AG09309 (cell line): ENCODE measurements at regions not wholly inside any gene's neighbourhood (a gene's known extent, or its start where the extent isn't known, plus 50 kb on each side); places are given as distances from the start of the nearest gene placed in this dataset.

Source experiments
- DNase-seq: peaks from one replicate; pipeline ENCODE4 v3.0.0-alpha.2; 2010; ENCODE audit warnings: low read depth
- H3K4me3 ChIP-seq: 2 replicates; pipeline ENCODE4 v1.5.1; 2011; ENCODE audit warnings: mild to moderate bottlenecking, low read depth, low read length, moderate library complexity; ENCODE audit not compliant: control insufficient read depth
- CTCF ChIP-seq: IDR thresholded peaks from 2 replicates; pipeline ENCODE4 v1.5.1; 2011; ENCODE audit warnings: mild to moderate bottlenecking, low read depth, low read length, inconsistent platforms; ENCODE audit not compliant: insufficient read depth, control insufficient read depth; ENCODE audit errors: missing control alignments

- DNase-seq = no peak
- TF ChIP-seq CTCF = no peak
These were observed 266.8 kb downstream of the EPM2A start for GRCh38 chr6:145468534-145468933.

GRCh38 chr6:145469021-145469420 lies 266.3 kb downstream of the EPM2A start:
- no peak for DNase-seq
- H3K4me3 ChIP-seq = no peak overlapping the region
- TF ChIP-seq CTCF = no peak

More at GRCh38 chr6:145468534-145468933, 266.8 kb downstream of the EPM2A start:
- H3K4me3 ChIP-seq = no peak overlapping the region

- H3K4me3 ChIP-seq = no peak overlapping the region
- DNase-seq = no peak
- TF ChIP-seq CTCF = no peak
These were observed 259.4 kb downstream of the EPM2A start for GRCh38 chr6:145475794-145476396.

GRCh38 chr6:145480024-145480423 lies 255.3 kb downstream of the EPM2A start:
- DNase-seq = no peak
- no peak for TF ChIP-seq CTCF
- no peak overlapping the region for H3K4me3 ChIP-seq

- no peak for DNase-seq
- no peak overlapping the region for H3K4me3 ChIP-seq
- TF ChIP-seq CTCF = no peak
These were observed 251.9 kb downstream of the EPM2A start for GRCh38 chr6:145483191-145483996.

- TF ChIP-seq CTCF = no peak
- DNase-seq = no peak
- no peak overlapping the region for H3K4me3 ChIP-seq
These were observed 250.0 kb downstream of the EPM2A start for GRCh38 chr6:145485288-145485687.
